NCI-H2029 (cell line): ENCODE measurements at regions not wholly inside any gene's neighbourhood (a gene's known extent, or its start where the extent isn't known, plus 50 kb on each side); places are given as distances from the start of the nearest gene placed in this dataset.
A peak's percentile ranks its signal among the peaks of the same experiment; 100 is the strongest.

Experiments used
- DNase-seq: peaks from one replicate; lab custom pipeline; 2025; lab: John Stamatoyannopoulos, UW

GRCh38 chr6:2503816-2504494 lies 246.8 kb downstream of the MYLK4 start:
- DNase-seq = no peak

DNA sequence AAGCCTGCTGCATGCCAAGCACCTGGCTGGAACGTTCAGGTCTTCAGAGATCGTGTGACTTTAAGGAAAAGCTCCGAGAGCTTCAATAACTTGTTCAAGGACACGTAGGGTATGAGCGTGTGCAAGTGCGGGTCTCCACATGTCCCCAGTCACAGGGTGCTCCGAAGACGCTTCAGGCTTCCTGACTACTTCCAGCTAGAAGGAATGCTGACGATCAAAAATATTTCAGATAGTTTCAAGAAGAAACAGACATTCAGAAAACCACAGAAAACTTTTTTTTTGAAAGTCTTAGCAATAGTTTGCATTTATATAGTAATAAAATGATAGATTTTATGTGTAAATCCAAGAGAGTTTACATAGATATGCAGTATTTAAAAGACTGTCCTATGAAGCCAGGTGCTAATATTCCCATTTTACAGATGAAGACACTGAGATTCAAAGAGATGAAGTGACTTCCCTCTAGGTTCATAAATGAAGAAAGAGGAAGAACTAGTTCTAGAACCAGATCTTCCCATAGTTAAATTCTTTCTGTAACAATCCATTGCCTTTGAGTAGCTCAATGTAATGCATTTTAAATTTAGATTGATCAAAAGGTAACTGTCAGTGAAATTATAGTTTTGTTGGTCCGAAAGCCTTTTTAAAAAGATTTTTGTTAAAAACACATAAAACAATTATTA lies 247.6 kb downstream of the MYLK4 start:
- DNase-seq = no peak

GRCh38 chr6:2502096-2502997 lies 248.4 kb downstream of the MYLK4 start:
- DNase-seq = peak; percentile 33

DNA sequence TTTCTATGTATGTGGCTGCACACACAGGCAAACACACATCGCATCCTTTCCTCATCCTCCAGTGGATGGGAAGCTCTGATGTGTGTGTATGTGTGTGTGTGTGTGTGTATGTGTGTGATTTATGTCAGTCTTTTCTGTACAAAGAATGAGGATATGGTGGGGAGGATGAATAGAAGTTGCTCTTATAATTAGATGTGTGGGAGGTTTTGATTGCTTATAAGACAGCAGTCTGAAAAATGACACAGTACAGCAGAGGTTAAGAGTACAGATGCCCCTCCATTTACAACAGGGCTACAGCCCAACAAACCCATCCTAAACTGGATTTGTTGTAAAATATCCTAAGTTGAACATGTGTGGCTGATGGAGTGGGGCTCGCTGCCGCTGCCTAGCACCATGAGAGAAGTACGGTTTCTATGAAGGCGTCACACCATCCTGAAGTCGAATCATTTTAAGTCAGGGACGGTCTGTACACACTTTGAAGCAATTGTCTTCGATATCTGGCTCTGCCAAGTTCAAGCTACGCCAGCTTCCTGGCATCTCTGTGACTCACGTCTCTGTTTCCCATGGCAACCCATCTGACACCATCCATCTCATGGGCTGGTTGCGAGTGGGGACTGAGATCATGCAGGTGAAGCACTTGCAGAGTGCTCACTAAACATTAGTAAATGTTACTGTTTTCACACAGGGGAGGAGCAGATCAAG lies 252.6 kb downstream of the MYLK4 start:
- peak; percentile 97 for DNase-seq

DNA sequence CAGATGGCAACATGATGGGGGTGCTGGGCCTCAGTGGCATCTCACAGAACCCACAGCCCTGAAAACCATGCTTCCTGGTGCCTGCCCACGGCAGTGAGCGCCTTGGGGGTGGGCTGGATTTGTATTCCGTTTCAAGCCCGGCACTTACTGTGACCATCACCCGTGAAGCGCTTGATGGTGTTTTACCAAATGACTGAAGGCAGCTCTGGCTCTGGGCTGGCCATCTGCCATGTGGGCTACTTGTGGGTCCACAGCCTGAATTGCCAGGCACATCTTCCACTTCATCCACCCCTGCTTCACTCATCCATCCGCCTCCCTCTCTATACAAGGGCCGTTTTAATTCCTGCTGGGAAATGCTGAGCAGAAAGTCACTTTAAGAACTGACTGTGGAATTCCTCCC lies 250.9 kb upstream of the GMDS start:
- no peak for DNase-seq

GRCh38 chr6:2492686-2493523 lies 247.5 kb upstream of the GMDS start:
- no peak for DNase-seq

DNA sequence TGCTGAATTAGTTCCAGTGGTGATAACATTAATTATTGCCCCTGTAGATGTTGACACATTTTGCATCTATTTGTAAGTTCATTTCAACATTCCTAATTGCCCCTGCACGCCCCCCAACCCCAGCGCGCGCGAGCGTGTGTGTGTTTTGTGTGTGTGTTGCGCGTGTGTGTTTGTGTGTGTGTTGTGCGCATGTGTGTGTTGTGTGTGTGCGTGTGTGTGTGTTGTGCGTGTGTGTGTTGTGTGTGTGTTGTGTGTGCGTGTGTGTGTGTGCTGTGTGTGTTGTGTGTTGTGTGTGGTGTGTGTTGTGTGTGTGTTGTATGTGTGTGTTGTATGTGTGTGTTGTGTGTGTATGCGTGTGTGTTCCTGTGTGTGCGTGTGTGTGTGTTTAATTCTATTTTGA lies 245.7 kb upstream of the GMDS start:
- DNase-seq = no peak

DNA sequence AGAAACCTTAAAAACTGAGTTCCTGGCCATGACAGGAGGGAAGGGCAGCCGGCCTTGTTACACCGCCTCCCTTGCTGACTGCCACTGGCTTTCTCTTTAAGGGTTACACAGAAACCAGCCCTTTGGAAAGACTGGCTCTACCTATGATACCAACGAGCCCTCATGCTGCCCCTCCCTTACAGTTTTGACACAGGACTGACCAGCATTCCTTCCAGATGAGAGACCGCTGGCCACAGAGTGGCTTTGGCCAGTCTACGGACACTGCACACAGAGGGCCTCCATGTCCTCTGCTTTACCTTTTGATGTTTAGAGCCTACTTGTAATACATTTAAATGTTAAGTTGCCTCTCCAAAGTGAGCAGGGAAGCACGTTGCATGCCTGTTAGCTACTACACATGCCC lies 243.2 kb upstream of the GMDS start:
- no peak for DNase-seq

DNA sequence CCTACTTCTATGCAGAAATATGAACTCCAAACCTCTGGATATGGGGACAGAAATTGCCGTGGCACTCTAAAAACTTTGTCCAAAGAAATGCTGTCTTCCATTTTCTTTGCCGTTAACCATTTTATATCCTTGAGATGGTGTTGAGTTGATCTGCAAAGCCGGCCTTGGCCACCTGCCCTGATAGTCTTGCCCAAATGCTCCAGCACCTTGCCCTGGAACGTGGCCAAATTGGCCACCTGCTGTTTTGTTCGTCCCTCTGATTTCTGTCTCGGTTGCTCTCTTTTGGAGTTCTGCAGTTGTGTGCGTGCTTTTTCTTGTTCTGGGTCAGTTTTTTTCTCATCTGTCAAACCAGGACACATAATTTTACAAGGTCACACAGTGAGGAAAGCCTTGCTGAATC lies 239.7 kb upstream of the GMDS start:
- DNase-seq = peak; percentile 95

DNA sequence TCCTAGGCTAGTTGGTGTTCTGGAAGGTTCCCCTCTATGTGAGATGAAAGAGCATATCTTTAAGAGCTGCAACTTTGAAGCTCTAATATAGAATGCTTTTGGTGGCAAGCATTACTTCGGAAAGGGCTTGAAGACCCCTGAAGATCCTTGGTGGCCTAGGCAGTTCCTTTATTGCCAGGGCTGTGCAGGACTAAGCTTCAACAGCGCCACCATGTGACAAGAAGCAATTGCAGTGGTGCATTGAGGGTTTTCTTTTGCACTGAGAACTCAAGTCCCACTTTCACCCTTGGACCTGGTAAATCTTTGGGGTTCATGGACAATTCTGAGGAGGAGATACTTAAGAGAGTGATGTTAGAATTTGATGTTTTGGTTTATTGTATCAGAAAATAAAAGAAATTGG lies 237.4 kb upstream of the GMDS start:
- no peak for DNase-seq

DNA sequence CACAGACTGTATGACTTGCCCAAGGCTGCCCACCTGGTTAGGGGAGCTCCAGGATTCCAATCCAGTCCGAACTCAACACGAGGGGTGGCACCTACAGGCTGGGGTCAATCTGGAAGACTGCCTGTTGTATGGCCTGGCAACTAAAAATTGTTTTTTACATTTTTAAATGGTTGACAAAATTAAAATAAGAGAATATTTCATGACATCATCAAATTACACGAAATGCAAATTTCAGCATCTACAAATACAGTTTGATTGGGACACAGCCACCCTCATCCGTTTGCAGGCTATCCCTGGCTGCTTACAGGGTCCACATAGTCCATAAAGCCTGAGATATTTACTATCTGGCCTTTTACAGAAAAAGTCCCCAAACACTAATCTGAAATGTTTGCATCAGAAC lies 235.9 kb upstream of the GMDS start:
- DNase-seq = no peak

DNA sequence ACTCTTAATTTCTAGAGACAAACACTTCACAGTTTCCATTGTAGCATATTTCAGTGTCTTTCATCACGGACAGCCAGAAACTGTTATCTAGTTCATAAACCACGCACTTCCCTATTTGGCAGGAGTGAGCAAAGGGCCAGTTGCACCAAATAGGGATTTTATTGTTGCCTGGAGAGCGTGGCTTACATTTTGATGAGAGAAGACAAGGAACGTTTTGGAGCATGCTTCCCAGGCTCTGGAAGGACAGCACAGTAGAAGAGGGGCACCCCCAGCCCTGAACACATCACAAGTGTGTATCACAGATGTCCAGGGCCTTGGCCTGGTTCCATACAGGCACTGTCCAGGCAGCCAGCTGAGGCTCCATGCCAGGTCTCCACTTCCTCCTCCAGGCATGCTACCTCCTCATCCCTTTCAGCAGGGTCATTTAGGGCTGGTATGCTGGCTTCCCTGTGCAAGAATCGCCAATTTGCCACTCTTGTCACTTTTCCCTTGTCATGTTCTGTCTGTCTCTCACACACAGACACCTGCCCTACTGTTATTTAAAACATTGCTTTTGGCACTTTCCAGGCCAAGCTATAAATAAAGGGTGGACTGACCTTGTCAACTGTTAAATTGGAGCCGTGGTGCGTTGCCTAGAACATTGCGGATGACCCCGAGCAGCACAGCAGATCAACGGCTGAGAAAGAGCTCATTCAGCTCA lies 235.0 kb upstream of the GMDS start:
- peak; percentile 62 for DNase-seq

- peak; percentile 71 for DNase-seq
Observed at GRCh38 chr6:2478200-2478599, 232.8 kb upstream of the GMDS start.

DNA sequence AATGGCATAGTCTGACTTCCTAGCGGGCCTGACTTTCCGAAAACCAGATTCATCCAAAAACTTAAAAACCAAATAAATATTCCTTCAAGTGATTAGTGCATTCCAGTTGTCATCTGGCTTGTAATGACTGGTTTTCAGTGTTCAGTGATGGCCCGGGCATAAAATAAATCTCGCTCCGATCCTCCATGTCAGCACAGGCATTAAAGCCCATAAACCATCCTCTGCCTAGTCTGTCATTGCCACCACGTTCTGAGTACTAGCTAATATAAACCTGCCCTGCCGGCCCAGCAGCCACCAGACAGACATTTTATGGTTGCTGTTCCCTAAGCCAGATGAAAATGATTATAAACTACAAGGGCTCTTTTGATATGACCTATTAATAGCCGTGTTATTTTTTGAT lies 232.3 kb upstream of the GMDS start:
- no peak for DNase-seq

DNA sequence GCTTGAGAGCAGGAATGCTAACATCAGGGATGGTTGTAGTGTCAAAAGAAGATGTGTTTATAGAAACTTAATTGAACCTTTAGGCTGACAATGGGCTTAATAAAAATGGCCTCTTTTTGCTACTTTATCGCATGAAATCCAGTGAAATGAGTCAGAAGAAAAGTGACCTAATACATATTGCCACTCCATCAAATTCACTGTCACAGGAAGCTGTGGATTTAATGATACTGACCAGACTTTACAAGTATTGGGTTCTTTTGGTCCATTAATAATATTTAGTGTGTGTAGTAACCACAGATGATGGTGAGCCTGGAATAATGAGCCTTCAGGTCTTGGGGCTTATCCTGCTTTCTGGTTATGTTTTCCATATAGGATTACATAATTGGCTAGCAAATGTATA lies 231.8 kb upstream of the GMDS start:
- no peak for DNase-seq

DNA sequence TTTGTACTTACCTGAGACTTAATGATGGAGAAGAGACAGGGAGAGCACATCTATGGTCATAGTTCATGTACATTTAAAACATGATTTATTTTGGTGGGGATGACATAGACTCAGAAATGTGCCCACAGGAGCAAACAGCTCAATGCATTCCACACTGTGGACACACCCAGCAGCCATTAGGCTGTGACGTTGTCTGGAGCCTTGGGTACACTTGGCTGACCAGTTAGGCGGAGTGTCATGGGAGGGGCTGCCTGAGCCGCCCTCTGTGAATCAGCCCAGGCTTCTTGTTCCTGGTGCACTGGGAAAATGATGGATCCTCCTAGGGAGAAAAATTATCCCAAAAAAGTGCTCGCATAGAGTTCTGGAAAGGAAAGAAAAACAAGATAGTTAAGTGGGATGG lies 231.0 kb upstream of the GMDS start:
- DNase-seq = no peak

- DNase-seq = peak; percentile 86
Observed at GRCh38 chr6:2471472-2471871, 226.1 kb upstream of the GMDS start.

GRCh38 chr6:2469428-2469827 lies 224.0 kb upstream of the GMDS start:
- no peak for DNase-seq

DNA sequence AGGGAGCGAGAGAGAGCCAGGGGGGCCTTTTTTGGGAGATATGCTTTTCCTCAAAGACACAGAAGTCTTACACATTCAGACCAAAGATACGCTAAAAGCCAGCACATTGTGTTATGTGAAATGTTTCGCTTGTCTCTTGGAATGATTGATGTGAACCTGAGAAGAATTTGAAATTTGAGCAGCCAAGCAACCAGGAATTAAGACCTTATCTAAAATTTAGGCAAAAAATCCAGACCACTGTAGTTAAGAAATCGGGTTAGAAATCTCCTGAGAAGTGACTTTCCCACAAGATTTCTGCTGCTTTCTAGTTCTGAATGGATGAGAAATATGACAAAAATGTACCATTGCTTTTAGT lies 223.2 kb upstream of the GMDS start:
- no peak for DNase-seq

GRCh38 chr6:2467929-2468600 lies 222.7 kb upstream of the GMDS start:
- no peak for DNase-seq
